ENCODE measurements at regions not wholly inside any gene's neighbourhood (a gene's known extent, or its start where the extent isn't known, plus 50 kb on each side); places are given as distances from the start of the nearest gene placed in this dataset.

- Histone ChIP-seq H3K9me2 (replicated peaks; ENCODE audit: control insufficient read depth, low read length) (no peaks in the 10 kb centered on the region), H3K4me1 (ENCODE audit: control insufficient read depth, low read length) (no peaks in the 10 kb centered on the region), H3K4me2 (ENCODE audit: low read length) (no peak overlapping the region), H3K36me3 (ENCODE audit: control insufficient read depth, low read length) (no peaks in the 10 kb centered on the region), H4K20me1 (ENCODE audit: control insufficient read depth, insufficient read depth, low read depth, low read length) (no peaks in the 10 kb centered on the region), H3K4me3 (ENCODE audit: low read length) (no peak overlapping the region), H3K9me3 (ENCODE audit: control insufficient read depth, insufficient read depth, low read length) (no peaks in the 10 kb centered on the region; the same call in 1 of the 2 replicates), H3F3A (ENCODE audit: control insufficient read depth, insufficient read depth) (no peaks in the 10 kb centered on the region), H3K27me3 (ENCODE audit: control insufficient read depth, low read length) (no peaks in the 10 kb centered on the region), H3K79me2 (ENCODE audit: control insufficient read depth, low read length) (no peaks in the 10 kb centered on the region), H3K27ac (ENCODE audit: low read depth, low read length) (no peak overlapping the region)
- no peak for TF ChIP-seq EZH2phosphoT487 (IDR thresholded peaks at IDR 0.05; ENCODE audit: borderline replicate concordance, low read length)
- TF ChIP-seq, protein P1, sequence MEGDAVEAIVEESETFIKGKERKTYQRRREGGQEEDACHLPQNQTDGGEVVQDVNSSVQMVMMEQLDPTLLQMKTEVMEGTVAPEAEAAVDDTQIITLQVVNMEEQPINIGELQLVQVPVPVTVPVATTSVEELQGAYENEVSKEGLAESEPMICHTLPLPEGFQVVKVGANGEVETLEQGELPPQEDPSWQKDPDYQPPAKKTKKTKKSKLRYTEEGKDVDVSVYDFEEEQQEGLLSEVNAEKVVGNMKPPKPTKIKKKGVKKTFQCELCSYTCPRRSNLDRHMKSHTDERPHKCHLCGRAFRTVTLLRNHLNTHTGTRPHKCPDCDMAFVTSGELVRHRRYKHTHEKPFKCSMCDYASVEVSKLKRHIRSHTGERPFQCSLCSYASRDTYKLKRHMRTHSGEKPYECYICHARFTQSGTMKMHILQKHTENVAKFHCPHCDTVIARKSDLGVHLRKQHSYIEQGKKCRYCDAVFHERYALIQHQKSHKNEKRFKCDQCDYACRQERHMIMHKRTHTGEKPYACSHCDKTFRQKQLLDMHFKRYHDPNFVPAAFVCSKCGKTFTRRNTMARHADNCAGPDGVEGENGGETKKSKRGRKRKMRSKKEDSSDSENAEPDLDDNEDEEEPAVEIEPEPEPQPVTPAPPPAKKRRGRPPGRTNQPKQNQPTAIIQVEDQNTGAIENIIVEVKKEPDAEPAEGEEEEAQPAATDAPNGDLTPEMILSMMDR (IDR thresholded peaks at IDR 0.05; ENCODE audit: low read depth, low read length, poor library complexity, severe bottlenecking) = no peak
Measured at GRCh38 chr22:48884324-48884723, 943.3 kb downstream of the BRD1 start.

GRCh38 chr22:48883211-48883960 is 944.3 kb downstream of the BRD1 start:
- Histone ChIP-seq H4K20me1 (ENCODE audit: control insufficient read depth, insufficient read depth, low read depth, low read length) (no peaks in the 10 kb centered on the region), H3K4me2 (ENCODE audit: low read length) (no peak overlapping the region), H3K4me3 (ENCODE audit: low read length) (no peak overlapping the region), H3K27me3 (ENCODE audit: control insufficient read depth, low read length) (no peaks in the 10 kb centered on the region), H3F3A (ENCODE audit: control insufficient read depth, insufficient read depth) (no peaks in the 10 kb centered on the region), H3K27ac (ENCODE audit: low read depth, low read length) (no peak overlapping the region), H3K36me3 (ENCODE audit: control insufficient read depth, low read length) (no peaks in the 10 kb centered on the region), H3K79me2 (ENCODE audit: control insufficient read depth, low read length) (no peaks in the 10 kb centered on the region), H3K9me2 (replicated peaks; ENCODE audit: control insufficient read depth, low read length) (no peaks in the 10 kb centered on the region), H3K9me3 (ENCODE audit: control insufficient read depth, insufficient read depth, low read length) (no peaks in the 10 kb centered on the region; the same call in 1 of the 2 replicates), H3K4me1 (ENCODE audit: control insufficient read depth, low read length) (no peaks in the 10 kb centered on the region)
- TF ChIP-seq EZH2phosphoT487 (IDR thresholded peaks at IDR 0.05; ENCODE audit: borderline replicate concordance, low read length) = no peak
- TF ChIP-seq, protein P1 (IDR thresholded peaks at IDR 0.05; ENCODE audit: low read depth, low read length, poor library complexity, severe bottlenecking) = no peak

- no peaks in the 10 kb centered on the region; the same call in 1 of the 2 replicates for H3K9me3 ChIP-seq (ENCODE audit: control insufficient read depth, insufficient read depth, low read length)
- no peak overlapping the region for H3K27ac ChIP-seq (ENCODE audit: low read depth, low read length)
- H3F3A ChIP-seq (ENCODE audit: control insufficient read depth, insufficient read depth) = no peaks in the 10 kb centered on the region
- TF ChIP-seq, protein P1 (IDR thresholded peaks at IDR 0.05; ENCODE audit: low read depth, low read length, poor library complexity, severe bottlenecking) = no peak
- no peak for TF ChIP-seq EZH2phosphoT487 (IDR thresholded peaks at IDR 0.05; ENCODE audit: borderline replicate concordance, low read length)
- H3K27me3 ChIP-seq (ENCODE audit: control insufficient read depth, low read length) = no peaks in the 10 kb centered on the region
- H3K4me3 ChIP-seq (ENCODE audit: low read length) = no peak overlapping the region
- H3K79me2 ChIP-seq (ENCODE audit: control insufficient read depth, low read length) = no peaks in the 10 kb centered on the region
- H3K36me3 ChIP-seq (ENCODE audit: control insufficient read depth, low read length) = no peaks in the 10 kb centered on the region
- H3K9me2 ChIP-seq (replicated peaks; ENCODE audit: control insufficient read depth, low read length) = no peaks in the 10 kb centered on the region
- no peak overlapping the region for H3K4me2 ChIP-seq (ENCODE audit: low read length)
- H4K20me1 ChIP-seq (ENCODE audit: control insufficient read depth, insufficient read depth, low read depth, low read length) = no peaks in the 10 kb centered on the region
- H3K4me1 ChIP-seq (ENCODE audit: control insufficient read depth, low read length) = no peaks in the 10 kb centered on the region
Measured at GRCh38 chr22:48882636-48883200, 945.0 kb downstream of the BRD1 start.
